Right lung (tissue), 2 donors: ENCODE measurements at regions not wholly inside any gene's neighbourhood (a gene's known extent, or its start where the extent isn't known, plus 50 kb on each side); places are given as distances from the start of the nearest gene placed in this dataset.

Source experiments
- DNase-seq, 2 donors: peaks; one replicate each; pipeline ENCODE4 v3.0.0-alpha.2; 2013

GRCh38 chr10:10437886-10438285, 579.8 kb upstream of the CELF2 start:
- DNase-seq = no peak

DNA sequence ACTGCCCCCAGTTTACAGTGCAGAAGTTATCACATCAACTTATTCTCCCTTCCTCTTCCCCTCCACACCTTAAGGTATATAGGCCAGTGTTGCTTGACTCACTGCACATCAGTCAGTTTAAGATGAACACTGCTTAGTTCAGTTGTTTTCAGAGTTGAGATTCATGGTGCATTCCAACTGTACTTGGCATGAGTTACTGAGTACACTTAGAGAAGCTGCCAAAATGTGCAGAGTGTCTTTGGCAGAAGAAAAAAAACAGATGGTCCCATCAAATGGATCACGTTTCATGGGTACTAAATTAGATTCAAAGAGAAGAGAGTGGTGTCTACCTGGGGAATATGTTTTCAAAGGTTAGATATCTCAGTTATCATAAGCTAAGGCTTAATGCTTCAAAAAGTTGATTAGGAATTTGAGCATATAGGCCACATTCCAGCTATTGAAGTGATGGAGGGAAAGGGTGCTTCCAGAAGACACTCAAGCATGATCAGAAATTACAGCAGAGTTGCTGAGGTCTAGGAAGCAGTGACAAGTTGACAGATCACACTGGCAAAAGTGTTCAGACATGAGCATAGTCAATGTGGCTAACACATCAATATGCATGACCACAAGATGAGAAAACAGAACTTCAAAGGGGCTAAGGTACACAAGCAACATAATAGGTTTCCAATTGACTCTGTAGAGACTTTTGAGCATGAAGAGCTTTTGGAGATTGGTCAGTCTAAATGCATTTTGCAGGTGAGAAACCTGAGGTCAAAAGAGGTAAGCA, 579.2 kb upstream of the CELF2 start:
- peak in 1 of 2 donors; percentile 20 for DNase-seq

GRCh38 chr10:10456856-10457255, 560.8 kb upstream of the CELF2 start:
- no peak for DNase-seq

GRCh38 chr10:10460451-10460850, 557.2 kb upstream of the CELF2 start:
- DNase-seq = no peak

DNA sequence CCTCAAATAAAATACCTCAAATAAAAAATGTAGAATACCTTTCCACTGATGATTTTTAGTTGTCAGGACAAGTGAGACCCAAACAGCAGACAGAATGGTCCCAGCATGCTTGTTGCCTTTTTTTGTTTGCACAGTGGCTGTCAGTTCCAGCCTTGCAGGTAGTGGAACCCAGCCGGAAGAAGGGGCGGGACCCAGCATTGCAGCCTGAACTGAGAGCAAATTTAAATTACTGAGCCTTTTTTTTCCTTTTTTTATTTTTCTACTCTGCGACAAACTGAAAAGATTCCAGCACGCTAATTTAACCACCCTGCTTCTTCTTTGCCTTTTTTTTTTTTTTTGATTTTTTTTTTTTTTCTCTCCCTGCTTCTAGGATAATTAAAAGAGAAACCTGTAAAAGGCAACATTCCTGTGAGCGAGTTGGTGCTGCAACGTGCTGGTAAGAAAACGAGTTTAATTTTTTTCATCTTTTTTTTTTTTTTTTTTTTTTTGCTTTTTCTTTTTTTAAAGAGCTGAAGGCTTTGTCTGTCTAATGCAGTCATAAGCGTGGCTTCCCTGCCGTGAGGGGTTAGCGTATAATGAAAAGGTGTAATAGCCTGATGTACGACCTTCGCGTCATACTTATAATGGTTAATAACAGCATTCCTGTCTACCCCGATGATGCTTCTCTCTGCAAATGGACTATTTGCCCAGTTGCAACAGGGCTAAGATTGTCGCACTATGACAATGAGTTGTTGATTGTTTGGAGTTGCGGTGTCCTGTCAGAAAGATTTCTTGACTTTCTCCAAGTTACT, 555.3 kb upstream of the CELF2 start:
- DNase-seq = no peak

DNA sequence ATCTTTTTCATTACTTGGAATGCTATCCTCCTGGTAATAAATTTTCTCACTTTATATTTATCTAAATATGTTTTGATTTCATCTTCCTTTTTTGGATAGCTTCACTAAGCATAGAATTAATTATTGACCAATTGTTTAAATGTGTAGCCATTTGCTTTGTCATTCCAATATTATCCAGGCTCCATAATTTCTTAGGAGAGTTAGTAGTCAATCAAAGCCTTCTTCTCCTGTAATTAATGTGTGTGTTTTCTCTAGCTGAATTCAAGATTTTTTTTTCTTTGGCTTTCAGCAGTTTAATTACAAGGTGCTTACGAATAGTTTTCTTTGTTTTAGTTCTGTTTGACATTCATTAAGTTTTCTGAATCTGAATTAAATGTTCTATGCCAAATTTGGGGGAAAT, 545.9 kb upstream of the CELF2 start:
- DNase-seq = no peak

DNA sequence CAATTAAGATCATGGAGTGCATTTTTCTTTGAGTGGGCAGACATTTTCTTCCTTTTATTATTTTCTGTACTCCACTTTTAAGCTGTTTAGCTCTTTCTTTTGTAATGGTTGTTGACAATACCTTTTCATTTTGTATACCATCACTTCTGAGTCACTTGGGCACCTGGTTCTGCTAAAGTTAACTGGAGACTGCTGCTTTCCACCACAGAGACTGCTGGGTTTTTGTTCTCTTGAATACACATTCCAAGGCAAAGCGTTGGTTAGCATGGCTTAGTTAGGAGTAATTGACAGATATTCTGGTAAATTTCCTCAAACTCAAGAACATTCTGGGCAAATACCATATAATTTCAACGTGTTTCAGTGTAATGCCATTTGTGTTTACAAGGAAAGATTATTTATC, 541.9 kb upstream of the CELF2 start:
- DNase-seq = no peak

DNA sequence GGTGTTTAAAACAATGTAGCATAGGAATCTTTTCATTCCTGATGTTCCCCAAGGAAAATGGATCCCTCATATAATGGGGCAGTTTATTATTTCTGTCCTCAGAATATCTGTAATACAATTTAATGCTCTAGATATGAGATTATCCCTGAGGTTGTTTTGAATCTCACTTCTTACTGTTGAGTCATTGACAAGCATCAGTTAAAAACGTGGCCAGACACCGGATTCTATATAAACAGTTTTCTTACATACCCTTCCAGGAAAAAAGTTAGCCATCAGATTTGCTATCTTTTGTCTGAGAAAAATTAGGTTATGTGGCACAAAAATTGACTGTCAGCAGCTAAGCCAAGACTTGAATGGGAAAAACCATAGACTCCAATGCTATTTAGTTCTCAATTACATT, 539.8 kb upstream of the CELF2 start:
- no peak for DNase-seq

GRCh38 chr10:10479465-10479864, 538.2 kb upstream of the CELF2 start:
- DNase-seq = no peak

GRCh38 chr10:10482613-10483012, 535.1 kb upstream of the CELF2 start:
- no peak for DNase-seq

GRCh38 chr10:10489076-10489475, 528.6 kb upstream of the CELF2 start:
- no peak for DNase-seq

- no peak for DNase-seq
These were observed 527.7 kb upstream of the CELF2 start for GRCh38 chr10:10489805-10490571.

GRCh38 chr10:10490581-10490980, 527.1 kb upstream of the CELF2 start:
- DNase-seq = no peak

DNA sequence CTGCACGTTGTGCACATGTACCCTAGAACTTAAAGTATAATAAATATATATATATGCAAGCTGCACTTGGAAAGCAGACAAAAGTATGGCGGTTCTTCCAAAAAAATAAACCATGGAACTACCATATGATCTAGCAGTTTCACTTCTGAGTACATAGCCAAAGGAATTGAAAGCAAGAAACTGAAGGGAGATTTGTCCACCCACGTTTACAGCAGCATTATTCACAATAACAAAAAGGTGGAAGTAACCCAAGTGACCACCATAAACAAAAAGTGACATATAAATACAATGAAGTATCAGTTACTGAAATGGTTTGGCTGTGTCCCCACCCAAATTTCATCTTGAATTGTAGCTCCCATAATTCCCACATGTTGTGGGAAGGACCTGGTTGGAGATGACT, 525.3 kb upstream of the CELF2 start:
- DNase-seq = no peak

DNA sequence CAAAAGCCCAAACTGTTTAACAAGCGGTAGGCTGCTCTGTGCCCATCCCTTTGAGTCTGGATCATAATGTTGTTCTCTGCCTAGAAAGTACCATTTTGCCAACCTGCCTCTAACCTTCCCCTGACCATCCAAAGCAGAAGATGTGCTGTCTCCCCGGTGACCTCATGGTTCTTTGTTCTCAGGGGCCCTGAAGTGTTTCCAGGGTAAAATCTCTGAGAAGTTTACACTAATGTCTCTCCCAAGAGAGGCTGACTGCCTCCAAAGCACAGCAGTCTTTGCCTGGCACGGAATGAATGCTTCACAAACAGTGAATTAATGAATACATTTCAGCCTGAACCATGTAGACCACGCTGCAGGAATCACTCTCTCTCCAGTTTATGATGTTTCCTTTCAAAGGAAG, 523.8 kb upstream of the CELF2 start:
- no peak for DNase-seq

DNA sequence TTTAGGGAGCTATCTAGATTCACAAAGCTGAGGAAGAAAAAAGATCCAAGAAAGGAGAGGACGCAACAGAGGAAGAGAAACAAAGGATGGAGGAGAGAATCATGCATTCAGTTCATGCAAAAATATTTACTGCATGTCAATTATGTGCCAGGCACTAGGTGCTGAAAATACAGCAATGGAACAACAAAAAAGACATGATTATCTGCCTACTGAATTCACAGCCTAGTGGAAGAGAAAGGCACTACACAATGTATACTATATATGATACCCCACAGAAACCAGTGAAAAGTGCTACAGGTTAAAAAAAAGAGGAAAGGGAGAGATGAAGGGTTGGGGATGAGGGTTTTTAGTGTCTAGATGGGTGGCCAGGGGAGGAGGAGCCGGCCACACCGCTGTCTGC, 520.4 kb upstream of the CELF2 start:
- no peak for DNase-seq

DNA sequence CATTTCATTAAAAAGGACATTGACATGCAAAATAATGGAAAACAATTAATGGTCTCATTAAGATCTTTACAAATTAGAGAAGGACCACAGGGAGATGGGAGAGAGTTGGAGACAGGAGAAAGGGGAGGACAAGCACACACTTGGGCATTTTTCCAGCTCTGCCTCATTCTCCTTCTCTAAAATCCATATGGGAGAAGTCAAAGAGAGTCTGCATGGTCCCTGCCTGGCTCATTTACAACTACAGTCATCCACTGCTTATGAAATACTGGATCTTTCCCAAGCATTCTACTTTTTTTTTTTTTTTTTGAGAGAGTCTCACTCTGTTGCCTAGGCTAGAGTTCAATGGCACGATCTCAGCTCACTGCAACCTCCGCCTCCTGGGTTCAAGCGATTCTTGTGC, 518.9 kb upstream of the CELF2 start:
- peak; percentile 31 to 32 for DNase-seq

DNA sequence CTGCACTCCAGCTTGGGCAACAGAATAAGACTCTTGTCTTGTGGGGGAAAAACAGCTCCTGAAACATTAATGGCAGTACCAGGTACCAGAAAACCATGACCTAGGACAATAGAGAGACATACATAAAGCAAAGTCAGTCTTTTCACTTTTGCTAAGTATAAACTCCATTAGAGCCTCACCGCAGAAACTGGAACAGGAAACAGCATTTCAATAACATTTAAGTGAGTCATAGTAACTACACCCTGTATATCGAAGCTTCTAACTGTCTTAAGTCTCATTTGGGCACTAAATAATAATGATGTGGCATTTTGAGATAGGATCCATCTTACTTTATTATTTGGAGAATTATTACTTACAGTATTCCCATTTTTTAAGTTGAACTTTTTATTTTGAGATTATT, 517.8 kb upstream of the CELF2 start:
- no peak for DNase-seq

GRCh38 chr10:10500937-10501336, 516.7 kb upstream of the CELF2 start:
- no peak for DNase-seq

DNA sequence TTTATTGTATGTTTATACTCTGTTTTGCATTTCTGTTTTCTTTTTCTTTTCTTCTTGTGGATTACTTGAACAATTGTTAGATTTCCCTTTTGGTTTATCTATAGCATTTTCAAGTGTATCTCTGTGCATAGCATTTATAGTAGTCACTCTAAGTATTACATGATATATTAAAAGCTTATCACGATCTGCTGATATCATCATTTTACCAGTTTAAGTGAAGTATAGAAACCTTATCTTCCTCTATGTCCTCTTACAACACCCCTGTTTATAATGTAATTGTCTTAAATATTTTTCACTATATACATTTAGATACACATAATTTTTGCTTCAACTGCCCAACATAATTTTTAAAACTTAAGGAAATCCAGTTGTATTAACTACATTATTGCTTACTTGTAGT, 513.9 kb upstream of the CELF2 start:
- no peak for DNase-seq

DNA sequence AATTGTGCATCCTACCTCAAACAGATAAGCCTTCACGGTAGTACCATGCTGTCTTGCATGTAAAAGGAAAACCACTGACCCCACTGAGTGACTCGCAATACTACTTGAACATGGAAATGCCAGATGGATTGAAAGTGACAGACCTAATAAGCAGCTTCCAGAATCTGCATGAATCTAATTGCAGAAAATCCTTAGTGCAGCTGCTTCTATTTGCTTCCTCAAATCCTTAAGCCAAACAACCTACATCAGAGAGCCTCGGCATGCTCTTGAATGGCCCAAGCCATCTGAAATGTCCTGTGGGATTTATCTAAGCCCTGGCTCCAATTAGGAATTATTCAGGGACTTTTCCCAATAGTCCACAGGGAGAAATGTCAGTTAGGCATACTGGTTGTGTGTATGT, 509.5 kb upstream of the CELF2 start:
- DNase-seq = no peak

DNA sequence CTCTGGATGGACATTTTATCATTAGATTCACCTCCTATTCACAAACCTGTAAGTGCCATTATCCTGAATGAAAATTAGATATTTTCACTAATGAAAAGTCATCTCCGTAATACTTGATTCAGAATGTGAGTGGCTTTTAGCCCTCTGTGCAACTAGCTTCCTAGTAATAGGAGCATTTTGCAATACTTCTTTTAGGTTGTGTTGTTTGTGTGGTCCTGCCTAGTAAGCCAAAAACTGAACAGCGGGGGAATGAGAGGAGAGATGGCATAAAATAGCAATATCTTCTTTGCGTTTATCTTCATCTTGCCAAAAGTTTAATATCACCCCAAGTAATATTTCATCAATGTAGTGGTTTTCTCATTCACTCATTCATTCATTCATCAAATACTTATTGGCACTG, 507.5 kb upstream of the CELF2 start:
- DNase-seq = no peak

- DNase-seq = no peak
These were observed 504.6 kb upstream of the CELF2 start for GRCh38 chr10:10513067-10513466.
